ENCODE measurements at regions not wholly inside any gene's neighbourhood (a gene's known extent, or its start where the extent isn't known, plus 50 kb on each side); places are given as distances from the start of the nearest gene placed in this dataset.

DNA sequence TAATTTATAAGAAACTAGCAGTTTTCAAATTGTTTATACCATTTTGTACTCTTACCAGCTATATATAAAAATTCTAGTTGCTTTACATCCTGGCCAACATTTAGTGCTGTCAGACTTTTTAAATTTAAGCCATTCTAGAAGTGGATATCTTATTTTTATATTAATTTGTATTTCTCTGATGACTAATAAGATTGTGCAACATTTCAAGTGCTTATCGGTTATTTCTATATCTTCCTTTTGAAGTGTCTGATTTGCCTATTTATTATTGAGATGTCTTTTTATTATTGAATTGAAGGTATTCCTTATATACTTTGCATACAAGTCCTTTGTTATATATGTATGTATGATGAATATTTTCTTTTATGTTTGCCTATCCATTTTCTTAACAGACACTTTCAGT lies 324.0 kb downstream of the ELAVL2 start:
- TF ChIP-seq, protein P1, sequence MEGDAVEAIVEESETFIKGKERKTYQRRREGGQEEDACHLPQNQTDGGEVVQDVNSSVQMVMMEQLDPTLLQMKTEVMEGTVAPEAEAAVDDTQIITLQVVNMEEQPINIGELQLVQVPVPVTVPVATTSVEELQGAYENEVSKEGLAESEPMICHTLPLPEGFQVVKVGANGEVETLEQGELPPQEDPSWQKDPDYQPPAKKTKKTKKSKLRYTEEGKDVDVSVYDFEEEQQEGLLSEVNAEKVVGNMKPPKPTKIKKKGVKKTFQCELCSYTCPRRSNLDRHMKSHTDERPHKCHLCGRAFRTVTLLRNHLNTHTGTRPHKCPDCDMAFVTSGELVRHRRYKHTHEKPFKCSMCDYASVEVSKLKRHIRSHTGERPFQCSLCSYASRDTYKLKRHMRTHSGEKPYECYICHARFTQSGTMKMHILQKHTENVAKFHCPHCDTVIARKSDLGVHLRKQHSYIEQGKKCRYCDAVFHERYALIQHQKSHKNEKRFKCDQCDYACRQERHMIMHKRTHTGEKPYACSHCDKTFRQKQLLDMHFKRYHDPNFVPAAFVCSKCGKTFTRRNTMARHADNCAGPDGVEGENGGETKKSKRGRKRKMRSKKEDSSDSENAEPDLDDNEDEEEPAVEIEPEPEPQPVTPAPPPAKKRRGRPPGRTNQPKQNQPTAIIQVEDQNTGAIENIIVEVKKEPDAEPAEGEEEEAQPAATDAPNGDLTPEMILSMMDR (IDR thresholded peaks at IDR 0.05), result no peak
- TF ChIP-seq POLR2A (IDR thresholded peaks at IDR 0.05), result no peak
